Choroid plexus epithelial cell (primary cell): ENCODE measurements at regions not wholly inside any gene's neighbourhood (a gene's known extent, or its start where the extent isn't known, plus 50 kb on each side); places are given as distances from the start of the nearest gene placed in this dataset.

Experiments
- DNase-seq: peaks from one replicate; pipeline ENCODE4 v3.0.0-alpha.2; 2010; ENCODE audit warnings: low read depth
- H3K4me3 ChIP-seq: 2 replicates; pipeline ENCODE4 v1.5.1; 2011; ENCODE audit warnings: low read depth, mild to moderate bottlenecking, control low read depth, low read length, moderate library complexity
- TF ChIP-seq, protein P1 (sequence below): conservative IDR thresholded peaks from 2 replicates; pipeline ENCODE4 v1.5.1; 2011; ENCODE audit warnings: low read depth, mild to moderate bottlenecking, control low read depth, inconsistent platforms, low read length, moderate library complexity

DNA sequence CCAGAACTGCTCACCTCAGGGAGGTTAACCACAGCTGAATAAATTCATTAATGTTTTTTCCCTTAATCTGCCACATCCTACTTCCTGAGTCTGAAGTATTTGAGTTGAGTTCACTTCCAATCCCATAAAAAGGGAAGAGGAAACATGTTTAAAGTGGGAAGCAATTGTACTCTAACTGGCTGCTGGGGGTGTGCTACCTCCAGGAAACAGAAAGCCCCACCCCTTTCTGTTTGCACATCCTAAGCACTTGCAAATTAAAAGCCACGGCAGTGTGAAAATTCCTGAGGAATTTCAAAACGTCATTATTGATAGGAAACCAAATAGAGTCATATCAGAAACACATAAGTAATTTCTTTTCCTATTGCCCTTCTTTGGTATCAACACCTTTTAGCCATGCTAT lies 307.0 kb upstream of the NR5A2 start:
- no peak overlapping the region for H3K4me3 ChIP-seq
- no peak for DNase-seq
- TF ChIP-seq, protein P1, sequence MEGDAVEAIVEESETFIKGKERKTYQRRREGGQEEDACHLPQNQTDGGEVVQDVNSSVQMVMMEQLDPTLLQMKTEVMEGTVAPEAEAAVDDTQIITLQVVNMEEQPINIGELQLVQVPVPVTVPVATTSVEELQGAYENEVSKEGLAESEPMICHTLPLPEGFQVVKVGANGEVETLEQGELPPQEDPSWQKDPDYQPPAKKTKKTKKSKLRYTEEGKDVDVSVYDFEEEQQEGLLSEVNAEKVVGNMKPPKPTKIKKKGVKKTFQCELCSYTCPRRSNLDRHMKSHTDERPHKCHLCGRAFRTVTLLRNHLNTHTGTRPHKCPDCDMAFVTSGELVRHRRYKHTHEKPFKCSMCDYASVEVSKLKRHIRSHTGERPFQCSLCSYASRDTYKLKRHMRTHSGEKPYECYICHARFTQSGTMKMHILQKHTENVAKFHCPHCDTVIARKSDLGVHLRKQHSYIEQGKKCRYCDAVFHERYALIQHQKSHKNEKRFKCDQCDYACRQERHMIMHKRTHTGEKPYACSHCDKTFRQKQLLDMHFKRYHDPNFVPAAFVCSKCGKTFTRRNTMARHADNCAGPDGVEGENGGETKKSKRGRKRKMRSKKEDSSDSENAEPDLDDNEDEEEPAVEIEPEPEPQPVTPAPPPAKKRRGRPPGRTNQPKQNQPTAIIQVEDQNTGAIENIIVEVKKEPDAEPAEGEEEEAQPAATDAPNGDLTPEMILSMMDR = no peak

DNA sequence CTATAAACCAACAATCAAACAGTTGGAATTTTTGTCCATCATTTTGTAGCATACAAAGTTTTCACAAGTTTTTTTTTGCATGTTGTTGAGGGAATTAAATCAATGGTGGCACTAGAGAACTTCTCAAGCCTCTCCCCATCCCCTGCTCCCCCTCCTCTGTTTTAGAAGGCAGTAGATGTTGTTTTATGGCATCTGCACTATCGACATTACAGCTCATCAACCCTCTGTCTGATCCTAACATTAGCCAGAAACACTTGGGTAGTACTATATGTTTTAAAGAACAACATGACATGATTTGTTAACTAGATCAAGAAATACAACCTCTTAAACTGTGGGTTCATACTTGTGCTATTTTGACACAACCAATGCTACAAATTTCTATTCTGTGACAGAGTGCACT lies 306.5 kb upstream of the NR5A2 start:
- no peak overlapping the region for H3K4me3 ChIP-seq
- no peak for DNase-seq
- TF ChIP-seq, protein P1 = no peak

DNA sequence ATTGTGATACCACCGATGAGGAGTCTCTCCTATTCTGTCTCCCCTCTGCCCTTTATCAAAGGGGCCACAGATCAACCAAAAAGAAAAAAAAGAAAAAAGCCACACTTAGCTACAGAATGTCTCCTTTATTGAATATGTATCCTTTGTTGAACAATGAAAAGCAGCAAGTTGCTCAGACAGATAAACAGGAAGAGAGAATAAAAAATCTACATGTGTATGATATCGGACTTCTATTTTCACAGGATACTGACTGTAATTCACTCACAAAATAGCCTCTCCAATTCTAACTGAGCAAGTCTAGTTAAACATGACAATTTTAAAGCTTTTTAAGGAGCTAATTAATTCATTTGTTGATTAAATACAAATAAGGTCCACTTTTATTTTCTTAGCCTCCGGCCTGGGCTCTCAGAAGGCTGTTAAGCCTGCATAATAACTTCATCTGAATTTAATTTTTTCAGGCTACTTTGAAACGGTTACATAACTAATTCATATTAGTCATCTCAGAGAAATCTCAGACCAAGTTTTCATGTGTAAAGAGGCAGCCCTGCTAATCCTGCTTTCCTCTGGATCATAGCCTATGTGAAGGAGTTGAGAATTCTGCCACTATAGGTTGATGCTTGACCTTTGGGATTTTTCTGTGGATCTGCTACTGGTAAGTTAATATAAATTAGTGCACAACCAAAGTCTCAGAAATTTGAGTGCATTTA lies 304.1 kb upstream of the NR5A2 start:
- peak; percentile 30 for DNase-seq
- H3K4me3 ChIP-seq = no peak overlapping the region
- TF ChIP-seq, protein P1 = no peak

DNA sequence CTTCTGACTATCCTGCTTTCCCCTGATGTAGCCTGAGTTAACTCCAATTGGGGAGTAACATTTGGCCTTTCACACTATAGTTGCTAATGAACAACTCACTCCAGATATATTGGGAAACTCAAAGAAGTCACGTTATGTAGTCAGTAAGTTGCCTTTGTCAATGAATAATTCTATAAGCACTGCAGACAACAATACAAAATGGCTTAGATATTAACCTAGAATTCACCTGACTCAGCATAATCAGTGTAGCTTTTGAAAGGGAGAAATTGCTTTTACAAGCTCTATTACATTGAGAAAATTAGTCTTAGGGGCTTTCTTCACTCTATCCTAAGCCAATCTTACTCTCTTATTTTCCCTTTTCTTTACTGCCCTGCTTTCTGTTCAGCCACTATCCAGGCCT lies 303.5 kb upstream of the NR5A2 start:
- H3K4me3 ChIP-seq = no peak overlapping the region
- TF ChIP-seq, protein P1 = no peak
- no peak for DNase-seq

DNA sequence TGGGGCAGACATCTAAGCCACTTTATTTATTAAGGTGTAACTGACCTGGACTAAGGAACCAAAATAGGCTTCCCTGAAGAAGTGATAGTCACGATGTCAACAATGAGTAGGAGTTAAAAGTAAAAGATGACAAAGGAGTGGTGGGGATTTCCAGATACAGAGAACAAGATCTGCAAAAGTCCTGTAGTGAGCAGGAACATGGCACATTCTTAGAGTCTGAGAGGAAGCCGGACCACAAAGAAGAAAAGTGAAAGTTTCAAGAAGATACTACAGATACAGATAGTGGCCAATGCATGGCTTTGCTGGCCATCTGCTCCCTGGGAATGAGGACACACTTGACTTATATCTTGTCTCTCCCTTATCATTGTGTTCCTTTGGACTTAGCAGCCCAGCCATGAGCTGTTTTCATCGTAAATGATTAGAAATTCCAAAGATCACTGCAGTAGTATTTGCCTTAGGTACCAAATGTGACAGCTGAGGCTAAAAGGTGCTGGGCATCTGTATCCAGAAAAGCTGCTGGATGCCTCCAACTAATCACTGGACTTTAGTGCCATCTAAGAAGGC lies 302.4 kb upstream of the NR5A2 start:
- no peak overlapping the region for H3K4me3 ChIP-seq
- no peak for DNase-seq
- TF ChIP-seq, protein P1 = no peak

DNA sequence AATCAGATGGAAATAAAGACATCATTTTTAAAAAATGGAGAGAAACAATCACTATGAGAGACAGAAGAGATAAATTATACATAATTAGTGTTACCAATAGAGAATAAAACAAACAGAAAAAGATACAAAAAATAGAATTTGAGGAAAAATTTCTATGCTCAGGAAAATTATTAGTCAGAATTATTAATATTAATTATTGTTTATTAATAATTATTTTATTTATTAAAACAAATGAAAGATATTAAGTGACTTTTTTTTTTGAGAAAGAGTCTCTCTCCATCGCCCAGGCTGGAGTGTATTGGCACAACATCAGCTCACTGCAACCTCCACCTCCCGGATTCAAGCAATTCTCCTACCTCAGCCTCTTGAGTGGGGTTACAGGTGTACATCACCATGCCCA lies 299.8 kb upstream of the NR5A2 start:
- TF ChIP-seq, protein P1 = no peak
- no peak overlapping the region for H3K4me3 ChIP-seq

DNA sequence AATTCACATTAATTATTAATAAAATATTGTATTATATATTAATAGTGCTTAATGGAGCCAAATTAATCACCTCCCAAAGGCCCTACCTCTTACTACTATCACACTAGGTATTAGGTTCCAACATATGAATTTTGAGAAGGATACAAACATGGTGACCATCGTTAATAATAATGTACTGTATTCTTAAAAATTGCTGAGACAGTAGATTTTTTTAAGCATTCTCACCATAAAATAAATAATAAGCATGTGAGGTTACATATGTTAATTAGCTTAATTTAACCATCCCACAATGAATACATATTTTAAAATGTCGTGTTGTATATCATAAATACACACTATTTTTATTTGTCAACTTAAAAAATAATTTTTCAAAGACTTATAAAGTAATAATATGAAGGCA lies 299.2 kb upstream of the NR5A2 start:
- TF ChIP-seq, protein P1 = no peak
- no peak overlapping the region for H3K4me3 ChIP-seq
- no peak for DNase-seq

More for the DNA sequence above, 299.8 kb upstream of the NR5A2 start:
- DNase-seq = no peak
